ENCODE measurements at regions not wholly inside any gene's neighbourhood (a gene's known extent, or its start where the extent isn't known, plus 50 kb on each side); places are given as distances from the start of the nearest gene placed in this dataset.

DNA sequence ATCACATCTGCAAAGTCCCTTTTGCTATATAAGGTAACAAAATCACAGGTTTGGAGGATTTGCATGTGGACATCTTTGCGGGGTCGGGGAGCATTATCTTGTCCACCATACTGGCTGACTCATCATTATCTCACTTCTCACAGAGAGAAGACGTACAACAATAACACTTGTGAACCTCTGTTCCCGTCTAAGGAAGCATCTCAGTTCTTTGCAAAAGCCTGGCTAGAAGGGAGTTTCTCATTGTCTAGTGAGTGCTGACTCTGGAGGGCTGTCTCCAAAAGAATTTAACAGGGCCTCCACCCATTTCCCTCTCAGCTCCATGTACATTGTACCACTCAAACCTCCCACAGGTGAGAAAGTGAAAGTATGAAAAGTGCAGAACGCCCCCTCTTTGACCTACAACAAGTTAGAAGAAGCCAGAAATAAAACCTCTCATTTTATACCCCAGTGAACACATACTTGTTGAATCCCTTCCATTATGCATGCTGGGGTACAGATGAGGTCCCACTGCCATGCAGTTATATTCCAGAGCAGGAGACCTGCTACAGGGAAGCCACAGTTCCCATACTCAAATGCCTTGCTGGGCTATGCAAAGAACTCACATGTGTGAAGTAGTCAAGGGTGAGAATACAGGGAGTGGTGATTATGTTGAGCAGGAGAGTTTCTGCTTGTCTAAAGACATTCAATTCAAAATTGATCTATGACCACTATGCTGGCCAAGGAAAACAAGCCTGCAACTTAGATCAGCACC lies 121.7 kb upstream of the PRDX6 start:
- no peak for TF ChIP-seq EP300 (IDR thresholded peaks at IDR 0.05; ENCODE audit: borderline replicate concordance)
- TF ChIP-seq, protein P1, sequence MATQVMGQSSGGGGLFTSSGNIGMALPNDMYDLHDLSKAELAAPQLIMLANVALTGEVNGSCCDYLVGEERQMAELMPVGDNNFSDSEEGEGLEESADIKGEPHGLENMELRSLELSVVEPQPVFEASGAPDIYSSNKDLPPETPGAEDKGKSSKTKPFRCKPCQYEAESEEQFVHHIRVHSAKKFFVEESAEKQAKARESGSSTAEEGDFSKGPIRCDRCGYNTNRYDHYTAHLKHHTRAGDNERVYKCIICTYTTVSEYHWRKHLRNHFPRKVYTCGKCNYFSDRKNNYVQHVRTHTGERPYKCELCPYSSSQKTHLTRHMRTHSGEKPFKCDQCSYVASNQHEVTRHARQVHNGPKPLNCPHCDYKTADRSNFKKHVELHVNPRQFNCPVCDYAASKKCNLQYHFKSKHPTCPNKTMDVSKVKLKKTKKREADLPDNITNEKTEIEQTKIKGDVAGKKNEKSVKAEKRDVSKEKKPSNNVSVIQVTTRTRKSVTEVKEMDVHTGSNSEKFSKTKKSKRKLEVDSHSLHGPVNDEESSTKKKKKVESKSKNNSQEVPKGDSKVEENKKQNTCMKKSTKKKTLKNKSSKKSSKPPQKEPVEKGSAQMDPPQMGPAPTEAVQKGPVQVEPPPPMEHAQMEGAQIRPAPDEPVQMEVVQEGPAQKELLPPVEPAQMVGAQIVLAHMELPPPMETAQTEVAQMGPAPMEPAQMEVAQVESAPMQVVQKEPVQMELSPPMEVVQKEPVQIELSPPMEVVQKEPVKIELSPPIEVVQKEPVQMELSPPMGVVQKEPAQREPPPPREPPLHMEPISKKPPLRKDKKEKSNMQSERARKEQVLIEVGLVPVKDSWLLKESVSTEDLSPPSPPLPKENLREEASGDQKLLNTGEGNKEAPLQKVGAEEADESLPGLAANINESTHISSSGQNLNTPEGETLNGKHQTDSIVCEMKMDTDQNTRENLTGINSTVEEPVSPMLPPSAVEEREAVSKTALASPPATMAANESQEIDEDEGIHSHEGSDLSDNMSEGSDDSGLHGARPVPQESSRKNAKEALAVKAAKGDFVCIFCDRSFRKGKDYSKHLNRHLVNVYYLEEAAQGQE (IDR thresholded peaks at IDR 0.05; ENCODE audit: low read depth) = no peak

All from Ishikawa (cell line).